ENCODE measurements at regions not wholly inside any gene's neighbourhood (a gene's known extent, or its start where the extent isn't known, plus 50 kb on each side); places are given as distances from the start of the nearest gene placed in this dataset.

GRCh38 chr4:16293210-16293838 lies 67.1 kb upstream of the TAPT1 start:
- ChIA-PET POLR2A (no interaction called here), CTCF (interaction anchor here (1.6 to 1.8 kb wide), 2 partner anchors 29 to 1031 kb away, joined by 4 read pairs; no protein-coding TSS in a partner anchor)
- no peak overlapping the region for H3K4me3 Mint-ChIP-seq
- ATAC-seq (no peak), DNase-seq (no peak)
- H3K27ac Mint-ChIP-seq, result no peak overlapping the region
- no peaks in the 10 kb centered on the region for H3K36me3 Mint-ChIP-seq (ENCODE audit: low read depth)
- H3K9me3 Mint-ChIP-seq (ENCODE audit: insufficient read depth), result no peaks in the 10 kb centered on the region
- H3K27me3 Mint-ChIP-seq (ENCODE audit: low read depth), result no peaks in the 10 kb centered on the region
- H3K4me1 Mint-ChIP-seq (ENCODE audit: low read depth), result peaks cover 4% of the 10 kb centered on the region

GRCh38 chr4:16292585-16292984 lies 66.3 kb upstream of the TAPT1 start:
- ChIA-PET CTCF (interaction anchor here (0.9 to 1.9 kb wide), 5 partner anchors 28 to 1180 kb away, joined by 4 to 5 read pairs (median 4); no protein-coding TSS in a partner anchor), POLR2A (no interaction called here)
- ATAC-seq (no peak), DNase-seq (no peak)
- no peaks in the 10 kb centered on the region for H3K27me3 Mint-ChIP-seq (ENCODE audit: low read depth)
- H3K36me3 Mint-ChIP-seq (ENCODE audit: low read depth), result no peaks in the 10 kb centered on the region
- peaks cover 4% of the 10 kb centered on the region for H3K4me1 Mint-ChIP-seq (ENCODE audit: low read depth)
- no peak overlapping the region for H3K4me3 Mint-ChIP-seq
- no peak overlapping the region for H3K27ac Mint-ChIP-seq
- no peaks in the 10 kb centered on the region for H3K9me3 Mint-ChIP-seq (ENCODE audit: insufficient read depth)

GRCh38 chr4:16290681-16291420 lies 64.6 kb upstream of the TAPT1 start:
- Mint-ChIP-seq H3K36me3 (ENCODE audit: low read depth) (no peaks in the 10 kb centered on the region), H3K4me3 (no peak overlapping the region), H3K27me3 (ENCODE audit: low read depth) (no peaks in the 10 kb centered on the region), H3K4me1 (ENCODE audit: low read depth) (peaks cover 4% of the 10 kb centered on the region), H3K27ac (no peak overlapping the region), H3K9me3 (ENCODE audit: insufficient read depth) (no peaks in the 10 kb centered on the region)
- ATAC-seq (no peak), DNase-seq (no peak)
- CTCF ChIA-PET, result interaction anchor here (0.7 to 1.9 kb wide), 4 partner anchors 9 to 1033 kb away, joined by 3 to 5 read pairs (median 4); no protein-coding TSS in a partner anchor
- POLR2A ChIA-PET, result no interaction called here

- H3K9me3 Mint-ChIP-seq (ENCODE audit: insufficient read depth), result no peaks in the 10 kb centered on the region
- no peak for ATAC-seq
- ChIA-PET CTCF (interaction anchor here (1.3 to 1.9 kb wide), 2 partner anchors 8 to 11 kb away, joined by 4 to 5 read pairs; no protein-coding TSS in a partner anchor), POLR2A (no interaction called here)
- no peak for DNase-seq
- H3K4me1 Mint-ChIP-seq (ENCODE audit: low read depth), result peaks cover 4% of the 10 kb centered on the region
- H3K27ac Mint-ChIP-seq, result no peak overlapping the region
- H3K27me3 Mint-ChIP-seq (ENCODE audit: low read depth), result no peaks in the 10 kb centered on the region
- no peak overlapping the region for H3K4me3 Mint-ChIP-seq
- no peaks in the 10 kb centered on the region for H3K36me3 Mint-ChIP-seq (ENCODE audit: low read depth)
Observed at GRCh38 chr4:16289897-16290554, 63.8 kb upstream of the TAPT1 start.

- H3K4me3 Mint-ChIP-seq, result no peak overlapping the region
- H3K9me3 Mint-ChIP-seq (ENCODE audit: insufficient read depth), result peaks cover 8% of the 10 kb centered on the region
- DNase-seq, result no peak
- no peaks in the 10 kb centered on the region for H3K4me1 Mint-ChIP-seq (ENCODE audit: low read depth)
- no peak overlapping the region for H3K27ac Mint-ChIP-seq
- peaks cover 6% of the 10 kb centered on the region for H3K27me3 Mint-ChIP-seq (ENCODE audit: low read depth)
- POLR2A ChIA-PET, result interaction anchor here (0.6 kb wide), 1 partner anchor 1994 kb away, joined by 3 read pairs; no protein-coding TSS in a partner anchor
- no peaks in the 10 kb centered on the region for H3K36me3 Mint-ChIP-seq (ENCODE audit: low read depth)
- CTCF ChIA-PET, result no interaction called here
- no peak for ATAC-seq
Observed at GRCh38 chr4:16284050-16284449, 57.8 kb upstream of the TAPT1 start.

GRCh38 chr4:16278178-16278577 lies 51.9 kb upstream of the TAPT1 start:
- peaks cover under 1% of the 10 kb centered on the region for H3K9me3 Mint-ChIP-seq (ENCODE audit: insufficient read depth)
- DNase-seq, result no peak
- H3K27me3 Mint-ChIP-seq (ENCODE audit: low read depth), result peaks cover 9% of the 10 kb centered on the region
- CTCF ChIA-PET, result interaction anchor here (1.0 to 1.3 kb wide), 2 partner anchors 13 to 18 kb away, joined by 3 to 5 read pairs; no protein-coding TSS in a partner anchor
- no peaks in the 10 kb centered on the region for H3K4me1 Mint-ChIP-seq (ENCODE audit: low read depth)
- no peak for ATAC-seq
- no peaks in the 10 kb centered on the region for H3K36me3 Mint-ChIP-seq (ENCODE audit: low read depth)
- H3K4me3 Mint-ChIP-seq, result no peak overlapping the region
- POLR2A ChIA-PET, result no interaction called here
- H3K27ac Mint-ChIP-seq, result no peak overlapping the region

All from activated CD8-positive, alpha-beta T cell treated with anti-CD3 and anti-CD28 coated beads, Interleukin-2, amount 10 ng/mL, durations not matched to agents 7 days and 5 days (primary cell).